Lung (tissue), 11 donors: ENCODE measurements at regions not wholly inside any gene's neighbourhood (a gene's known extent, or its start where the extent isn't known, plus 50 kb on each side); places are given as distances from the start of the nearest gene placed in this dataset.

Source experiments
- ATAC-seq: fragments of 200-7000 bp; cut with Tn5 transposase; one replicate; pipeline ENCODE4 v1.9.1; 2020; ENCODE audit warnings: moderate number of reproducible peaks; ENCODE audit not compliant: insufficient read depth, low FRiP score
- DNase-seq, 3 donors: peaks; one replicate each; pipeline ENCODE4 v3.0.0-alpha.2; 2013 to 2017
- H3K27ac ChIP-seq, 2 donors: one replicate each; pipeline ENCODE4 v1.5.1; 2013; ENCODE audit warnings: mild to moderate bottlenecking in 2 of 2, moderate library complexity in 2 of 2, control low read depth in 1 of 2, inconsistent platforms in 1 of 2, low read depth in 1 of 2, low read length in 1 of 2
- H3K27me3 ChIP-seq, 3 donors: one replicate each; pipeline ENCODE4 v1.5.1; 2013; ENCODE audit warnings: low read length in 2 of 3; ENCODE audit not compliant: control insufficient read depth in 3 of 3, insufficient read depth in 3 of 3
- H3K36me3 ChIP-seq, 4 donors: one replicate each; pipeline ENCODE4 v1.5.1; 2013; ENCODE audit warnings: low read length in 4 of 4, mild to moderate bottlenecking in 1 of 4, moderate library complexity in 1 of 4; ENCODE audit not compliant: control insufficient read depth in 4 of 4, insufficient read depth in 4 of 4
- H3K4me1 ChIP-seq, 5 donors: one replicate each; pipeline ENCODE4 v1.5.1; 2013; ENCODE audit warnings: low read length in 5 of 5, mild to moderate bottlenecking in 2 of 5, moderate library complexity in 1 of 5; ENCODE audit not compliant: control insufficient read depth in 5 of 5, insufficient read depth in 5 of 5
- H3K4me3 ChIP-seq: one replicate; pipeline ENCODE4 v1.5.1; 2013; ENCODE audit warnings: mild to moderate bottlenecking, control low read depth, moderate library complexity
- H3K9ac ChIP-seq, 2 donors: one replicate each; pipeline ENCODE4 v1.5.1; 2013; ENCODE audit warnings: low read length in 2 of 2, control low read depth in 1 of 2; ENCODE audit not compliant: insufficient read depth in 1 of 2
- H3K9me3 ChIP-seq, 4 donors: one replicate each; pipeline ENCODE4 v1.5.1; 2013; ENCODE audit warnings: low read length in 3 of 4, mild to moderate bottlenecking in 1 of 4, moderate library complexity in 1 of 4; ENCODE audit not compliant: control insufficient read depth in 4 of 4, insufficient read depth in 3 of 4
- CTCF ChIP-seq: IDR thresholded peaks from 2 replicates; pipeline ENCODE4 v1.5.1; 2012; ENCODE audit warnings: mild to moderate bottlenecking; ENCODE audit errors: control extremely low read depth, extremely low read depth
- WGBS, 2 donors: extraction: QIAGEN DNeasy Blood & Tissue Kit; methylation state at CpG; one replicate each; pipeline ENCODE4 v1.1.7; 2013; 5-methylcytosine and 5-hydroxymethylcytosine counted together
- donor health status: control.
- donor health status: control.
- donor health status: Bipolar disorder and iron deficiency.
- donor health status: healthy.
- donor health status: DM: yes; HTN: yes; CAD: no.

DNA sequence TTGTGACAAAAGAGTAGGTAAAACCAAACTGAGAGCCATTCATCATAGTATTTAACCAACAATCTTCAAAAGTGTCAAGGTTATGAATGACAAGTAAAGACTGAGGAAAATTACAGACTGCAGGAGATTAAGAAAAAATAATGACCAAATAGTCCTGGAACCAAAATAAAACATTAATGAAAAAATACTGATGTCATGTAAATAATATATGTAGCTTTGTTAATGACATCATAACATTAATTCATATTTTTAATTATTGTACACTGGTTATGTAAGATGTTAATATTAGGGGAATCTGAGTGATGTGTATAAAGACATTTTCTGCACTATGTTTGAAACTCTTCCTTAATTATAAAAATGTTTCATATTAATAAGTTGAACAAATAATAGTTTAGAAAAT is 436.7 kb downstream of the CYLC2 start:
- no peak overlapping the region for H3K27ac ChIP-seq

GRCh38 chr9:103444176-103444575 is 449.0 kb downstream of the CYLC2 start:
- Histone ChIP-seq H3K9me3 (peaks cover 0 to 2% (median 0%) of the 10 kb centered on the region in 4 donors), H3K36me3 (no peaks in the 10 kb centered on the region), H3K27ac (no peak overlapping the region), H3K4me1 (no peaks in the 10 kb centered on the region), H3K9ac (no peak overlapping the region), H3K4me3 (no peak overlapping the region), H3K27me3 (no peaks in the 10 kb centered on the region)
- DNase-seq (no peak), ATAC-seq (no peak)
- 29 to 60% methylated on average over 2 of the region's 2 CpGs for WGBS, 2 donors
- no peak for TF ChIP-seq CTCF

More for the DNA sequence above, 436.7 kb downstream of the CYLC2 start:
- H3K9me3 ChIP-seq, result no peaks in the 10 kb centered on the region
- no peaks in the 10 kb centered on the region for H3K27me3 ChIP-seq
- H3K36me3 ChIP-seq, result no peaks in the 10 kb centered on the region
- H3K9ac ChIP-seq, result no peak overlapping the region
- H3K4me3 ChIP-seq, result no peak overlapping the region
- DNase-seq (no peak), ATAC-seq (no peak)
- no peak for TF ChIP-seq CTCF
- no peaks in the 10 kb centered on the region for H3K4me1 ChIP-seq

GRCh38 chr9:103458826-103459225 is 463.7 kb downstream of the CYLC2 start:
- Histone ChIP-seq H3K4me1 (no peaks in the 10 kb centered on the region), H3K9me3 (peaks cover 0 to 2% (median 0%) of the 10 kb centered on the region in 4 donors), H3K27ac (no peak overlapping the region), H3K36me3 (no peaks in the 10 kb centered on the region), H3K4me3 (no peak overlapping the region), H3K9ac (no peak overlapping the region), H3K27me3 (no peaks in the 10 kb centered on the region)
- WGBS, 2 donors, result 91 to 92% methylated on average over 2 of the region's 2 CpGs
- TF ChIP-seq CTCF, result no peak
- DNase-seq (no peak), ATAC-seq (no peak)

DNA sequence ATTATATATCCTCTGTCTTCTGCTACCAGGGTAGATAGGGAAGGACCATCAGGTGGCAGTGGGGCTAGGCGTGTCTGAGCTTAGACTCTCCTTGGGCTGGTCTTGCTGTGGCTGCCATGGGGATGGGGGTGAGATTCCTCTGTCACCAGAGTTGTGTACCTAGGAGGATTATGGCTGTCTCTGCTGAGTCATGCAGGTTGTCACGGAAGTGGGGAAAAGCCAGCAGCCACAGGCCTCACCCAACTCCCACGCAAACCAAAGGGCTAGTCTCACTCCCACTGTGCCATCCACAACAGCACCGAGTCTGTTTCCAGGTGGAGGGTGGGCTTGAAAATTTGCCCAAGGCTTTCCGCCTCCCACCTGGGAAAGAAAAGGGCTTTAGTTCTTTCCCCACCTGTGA is 476.1 kb downstream of the CYLC2 start:
- no peak overlapping the region for H3K4me3 ChIP-seq
- no peak overlapping the region for H3K9ac ChIP-seq
- ATAC-seq (no peak), DNase-seq (no peak)
- 93 to 96% methylated on average over 5 of the region's 5 CpGs for WGBS, 2 donors
- no peaks in the 10 kb centered on the region for H3K4me1 ChIP-seq
- no peaks in the 10 kb centered on the region for H3K36me3 ChIP-seq
- H3K27ac ChIP-seq, result no peak overlapping the region
- no peaks in the 10 kb centered on the region for H3K27me3 ChIP-seq
- no peaks in the 10 kb centered on the region for H3K9me3 ChIP-seq
- no peak for TF ChIP-seq CTCF
